Lower leg skin (tissue), 4 donors: ENCODE measurements at regions not wholly inside any gene's neighbourhood (a gene's known extent, or its start where the extent isn't known, plus 50 kb on each side); places are given as distances from the start of the nearest gene placed in this dataset.

Experiments
- DNase-seq, 2 donors: peaks; one replicate each; pipeline ENCODE4 v3.0.0-alpha.2; 2019; ENCODE audit warnings: low spot score in 2 of 2
- H3K4me3 ChIP-seq: fragments of 200-600 bp; sonication (generic); 2 replicates; pipeline ENCODE4 v1.5.1; 2017; ENCODE audit warnings: mild to moderate bottlenecking, low read depth; ENCODE audit not compliant: poor library complexity, severe bottlenecking
- CTCF ChIP-seq, 3 donors: fragments of 450-650 bp; IDR thresholded peaks; one replicate each; pipeline ENCODE4 v1.5.1; 2016; ENCODE audit warnings: antibody characterized with exemption in 3 of 3, mild to moderate bottlenecking in 3 of 3, moderate library complexity in 2 of 3
- POLR2A ChIP-seq, 2 donors: fragments of 450-650 bp; IDR thresholded peaks; one replicate each; pipeline ENCODE4 v1.6.1; 2016 to 2017; ENCODE audit warnings: antibody characterized with exemption in 2 of 2, mild to moderate bottlenecking in 1 of 2, moderate library complexity in 1 of 2
- WGBS, 2 donors: methylation state at CpG; one replicate each; pipeline ENCODE4 v1.1.5; 2018; 5-methylcytosine and 5-hydroxymethylcytosine counted together
- intact Hi-C: fragments of 100-400 bp; cut with DNase I; formaldehyde crosslinking; loops from one replicate; pipeline ENCODE4 v1.15.0; 2023; ENCODE audit warnings: low total_unique reads

- TF ChIP-seq CTCF (IDR thresholded peaks at IDR 0.05) (no peak), POLR2A (IDR thresholded peaks at IDR 0.05) (no peak)
- no peak overlapping the region for H3K4me3 ChIP-seq
- WGBS, 2 donors = 96 to 97% methylated on average over 4 of the region's 4 CpGs
- no peak for DNase-seq
- intact Hi-C loops = no loop called here
Measured at GRCh38 chr18:43213816-43214215, 63.5 kb downstream of the SYT4 start.

- intact Hi-C loops = no loop called here
- no peak for DNase-seq
- TF ChIP-seq CTCF (IDR thresholded peaks at IDR 0.05) = no peak
- TF ChIP-seq POLR2A (IDR thresholded peaks at IDR 0.05) = no peak
- H3K4me3 ChIP-seq = no peak overlapping the region
- WGBS, 2 donors = 43 to 49% methylated on average over 1 of the region's 1 CpG
Measured at GRCh38 chr18:43211059-43211458, 66.2 kb downstream of the SYT4 start.

- TF ChIP-seq CTCF (IDR thresholded peaks at IDR 0.05) (no peak), POLR2A (IDR thresholded peaks at IDR 0.05) (no peak)
- H3K4me3 ChIP-seq = no peak overlapping the region
- WGBS, 2 donors = 37 to 44% methylated on average over 1 of the region's 1 CpG
- no peak for DNase-seq
- intact Hi-C loops = no loop called here
Measured at GRCh38 chr18:43195421-43195820, 79.9 kb upstream of the RIT2 start.

GRCh38 chr18:43193336-43193735 is 77.9 kb upstream of the RIT2 start:
- WGBS, 2 donors = 90 to 94% methylated on average over 2 of the region's 2 CpGs
- H3K4me3 ChIP-seq = no peak overlapping the region
- no peak for TF ChIP-seq POLR2A (IDR thresholded peaks at IDR 0.05)
- TF ChIP-seq CTCF (IDR thresholded peaks at IDR 0.05) = no peak
- DNase-seq = no peak
- intact Hi-C loops = no loop called here

- intact Hi-C loops = no loop called here
- no peak overlapping the region for H3K4me3 ChIP-seq
- no peak for DNase-seq
- no peak for TF ChIP-seq POLR2A (IDR thresholded peaks at IDR 0.05)
- TF ChIP-seq CTCF (IDR thresholded peaks at IDR 0.05) = no peak
- 89 to 97% methylated on average over 1 of the region's 1 CpG for WGBS, 2 donors
Measured at GRCh38 chr18:43192408-43192807, 76.9 kb upstream of the RIT2 start.

- no peak for DNase-seq
- TF ChIP-seq CTCF (IDR thresholded peaks at IDR 0.05) (no peak), POLR2A (IDR thresholded peaks at IDR 0.05) (no peak)
- no peak overlapping the region for H3K4me3 ChIP-seq
- intact Hi-C loops = loop anchor here (10.0 kb wide), 1 partner anchor 57 kb away; no protein-coding TSS in a partner anchor
- WGBS, 2 donors = 14 to 65% methylated on average over 2 of the region's 2 CpGs
Measured at GRCh38 chr18:43181711-43182110, 66.2 kb upstream of the RIT2 start.
